Activated CD4-positive, alpha-beta T cell treated with anti-CD3 and anti-CD28 coated beads, Interleukin-2, amount 10 ng/mL, durations not matched to agents 24 days and 14 days (primary cell): ENCODE measurements at regions not wholly inside any gene's neighbourhood (a gene's known extent, or its start where the extent isn't known, plus 50 kb on each side); places are given as distances from the start of the nearest gene placed in this dataset.

Experiments
- DNase-seq: peaks from one replicate; pipeline ENCODE4 v3.0.0; 2022
- H3K27ac Mint-ChIP-seq: one replicate; pipeline ENCODE4 v1.8.0; 2022; ENCODE audit warnings: mild to moderate bottlenecking, mixed read lengths
- H3K27me3 Mint-ChIP-seq: one replicate; pipeline ENCODE4 v1.8.0; 2022; ENCODE audit warnings: mixed read lengths
- H3K36me3 Mint-ChIP-seq: one replicate; pipeline ENCODE4 v1.8.0; 2022; ENCODE audit warnings: low read depth, mild to moderate bottlenecking, mixed read lengths
- H3K4me1 Mint-ChIP-seq: one replicate; pipeline ENCODE4 v1.8.0; 2021; ENCODE audit warnings: mixed read lengths
- H3K4me3 Mint-ChIP-seq: one replicate; pipeline ENCODE4 v1.8.0; 2022; ENCODE audit warnings: mild to moderate bottlenecking, moderate library complexity, mixed read lengths
- H3K9me3 Mint-ChIP-seq: one replicate; pipeline ENCODE4 v1.8.0; 2021; ENCODE audit warnings: mixed read lengths
- intact Hi-C: fragments of 100-400 bp; cut with micrococcal nuclease; formaldehyde crosslinking; loops from one replicate; pipeline ENCODE4 v1.15.1; 2023

GRCh38 chr6:62721408-62721807 lies 435.4 kb upstream of the KHDRBS2 start:
- intact Hi-C loops: no loop called here
- no peaks in the 10 kb centered on the region for H3K36me3 Mint-ChIP-seq

GRCh38 chr6:62716719-62717118 lies 430.7 kb upstream of the KHDRBS2 start:
- no peak for DNase-seq
- Mint-ChIP-seq H3K27me3 (no peaks in the 10 kb centered on the region), H3K9me3 (no peaks in the 10 kb centered on the region), H3K4me3 (no peak overlapping the region), H3K4me1 (no peaks in the 10 kb centered on the region), H3K27ac (no peak overlapping the region), H3K36me3 (no peaks in the 10 kb centered on the region)
- intact Hi-C loops: no loop called here

More at GRCh38 chr6:62721408-62721807, 435.4 kb upstream of the KHDRBS2 start:
- H3K27me3 Mint-ChIP-seq: no peaks in the 10 kb centered on the region
- no peaks in the 10 kb centered on the region for H3K4me1 Mint-ChIP-seq
- H3K9me3 Mint-ChIP-seq: peaks cover 5% of the 10 kb centered on the region
- H3K4me3 Mint-ChIP-seq: no peak overlapping the region
- H3K27ac Mint-ChIP-seq: no peak overlapping the region
- DNase-seq: no peak

GRCh38 chr6:62714112-62714511 lies 428.1 kb upstream of the KHDRBS2 start:
- Mint-ChIP-seq H3K27ac (no peak overlapping the region), H3K27me3 (no peaks in the 10 kb centered on the region)

GRCh38 chr6:62711750-62712149 lies 425.7 kb upstream of the KHDRBS2 start:
- Mint-ChIP-seq H3K4me1 (no peaks in the 10 kb centered on the region), H3K4me3 (no peak overlapping the region), H3K27ac (no peak overlapping the region), H3K27me3 (no peaks in the 10 kb centered on the region), H3K36me3 (no peaks in the 10 kb centered on the region), H3K9me3 (peaks cover 8% of the 10 kb centered on the region)
- intact Hi-C loops: no loop called here
- DNase-seq: no peak

More at GRCh38 chr6:62714112-62714511, 428.1 kb upstream of the KHDRBS2 start:
- H3K4me1 Mint-ChIP-seq: no peaks in the 10 kb centered on the region
- H3K4me3 Mint-ChIP-seq: no peak overlapping the region
- DNase-seq: no peak
- H3K9me3 Mint-ChIP-seq: peaks cover 3% of the 10 kb centered on the region
- intact Hi-C loops: no loop called here
- H3K36me3 Mint-ChIP-seq: no peaks in the 10 kb centered on the region

- Mint-ChIP-seq H3K27ac (no peak overlapping the region), H3K9me3 (peaks cover 8% of the 10 kb centered on the region)
- intact Hi-C loops: no loop called here
Measured at GRCh38 chr6:62707914-62708313, 421.9 kb upstream of the KHDRBS2 start.

GRCh38 chr6:62707156-62707555 lies 421.1 kb upstream of the KHDRBS2 start:
- Mint-ChIP-seq H3K4me1 (no peaks in the 10 kb centered on the region), H3K27ac (no peak overlapping the region), H3K36me3 (no peaks in the 10 kb centered on the region), H3K4me3 (no peak overlapping the region), H3K27me3 (no peaks in the 10 kb centered on the region), H3K9me3 (peaks cover 8% of the 10 kb centered on the region)
- no peak for DNase-seq
- intact Hi-C loops: no loop called here

More at GRCh38 chr6:62707914-62708313, 421.9 kb upstream of the KHDRBS2 start:
- DNase-seq: no peak
- H3K4me1 Mint-ChIP-seq: no peaks in the 10 kb centered on the region
- H3K4me3 Mint-ChIP-seq: no peak overlapping the region
- H3K36me3 Mint-ChIP-seq: no peaks in the 10 kb centered on the region
- H3K27me3 Mint-ChIP-seq: no peaks in the 10 kb centered on the region

GRCh38 chr6:62683063-62683462 lies 397.0 kb upstream of the KHDRBS2 start:
- intact Hi-C loops: no loop called here
- Mint-ChIP-seq H3K9me3 (peaks cover 3% of the 10 kb centered on the region), H3K4me3 (no peak overlapping the region), H3K27ac (no peak overlapping the region), H3K36me3 (no peaks in the 10 kb centered on the region), H3K4me1 (no peaks in the 10 kb centered on the region), H3K27me3 (no peaks in the 10 kb centered on the region)
- no peak for DNase-seq

GRCh38 chr6:62681108-62681507 lies 395.1 kb upstream of the KHDRBS2 start:
- Mint-ChIP-seq H3K27ac (no peak overlapping the region), H3K36me3 (no peaks in the 10 kb centered on the region), H3K9me3 (peaks cover 8% of the 10 kb centered on the region), H3K4me1 (no peaks in the 10 kb centered on the region), H3K4me3 (no peak overlapping the region), H3K27me3 (no peaks in the 10 kb centered on the region)
- intact Hi-C loops: no loop called here
- DNase-seq: no peak

GRCh38 chr6:62672989-62673388 lies 387.0 kb upstream of the KHDRBS2 start:
- DNase-seq: no peak
- H3K36me3 Mint-ChIP-seq: no peaks in the 10 kb centered on the region
- no peak overlapping the region for H3K27ac Mint-ChIP-seq
- H3K27me3 Mint-ChIP-seq: no peaks in the 10 kb centered on the region
- H3K9me3 Mint-ChIP-seq: peaks cover 5% of the 10 kb centered on the region
- intact Hi-C loops: no loop called here
- H3K4me3 Mint-ChIP-seq: no peak overlapping the region
- H3K4me1 Mint-ChIP-seq: no peaks in the 10 kb centered on the region

- H3K27me3 Mint-ChIP-seq: no peaks in the 10 kb centered on the region
Measured at GRCh38 chr6:62670490-62671223, 384.6 kb upstream of the KHDRBS2 start.

GRCh38 chr6:62669831-62670230 lies 383.8 kb upstream of the KHDRBS2 start:
- Mint-ChIP-seq H3K36me3 (no peaks in the 10 kb centered on the region), H3K27ac (no peak overlapping the region), H3K27me3 (no peaks in the 10 kb centered on the region), H3K4me3 (no peak overlapping the region), H3K9me3 (peaks cover 3% of the 10 kb centered on the region), H3K4me1 (no peaks in the 10 kb centered on the region)
- intact Hi-C loops: no loop called here
- DNase-seq: no peak

More at GRCh38 chr6:62670490-62671223, 384.6 kb upstream of the KHDRBS2 start:
- Mint-ChIP-seq H3K27ac (no peak overlapping the region), H3K9me3 (peaks cover 3% of the 10 kb centered on the region), H3K4me3 (no peak overlapping the region), H3K36me3 (no peaks in the 10 kb centered on the region), H3K4me1 (no peaks in the 10 kb centered on the region)
- intact Hi-C loops: no loop called here
- no peak for DNase-seq

GRCh38 chr6:62652692-62653328 lies 366.8 kb upstream of the KHDRBS2 start:
- DNase-seq: no peak
- H3K4me3 Mint-ChIP-seq: no peak overlapping the region
- intact Hi-C loops: no loop called here
- no peaks in the 10 kb centered on the region for H3K4me1 Mint-ChIP-seq
- no peaks in the 10 kb centered on the region for H3K27me3 Mint-ChIP-seq
- no peak overlapping the region for H3K27ac Mint-ChIP-seq
- H3K36me3 Mint-ChIP-seq: no peaks in the 10 kb centered on the region
- H3K9me3 Mint-ChIP-seq: peaks cover 31% of the 10 kb centered on the region

- no peak for DNase-seq
- H3K4me3 Mint-ChIP-seq: no peak overlapping the region
- intact Hi-C loops: no loop called here
- H3K27me3 Mint-ChIP-seq: no peaks in the 10 kb centered on the region
- no peak overlapping the region for H3K27ac Mint-ChIP-seq
- H3K36me3 Mint-ChIP-seq: no peaks in the 10 kb centered on the region
- H3K9me3 Mint-ChIP-seq: peaks cover 27% of the 10 kb centered on the region
- no peaks in the 10 kb centered on the region for H3K4me1 Mint-ChIP-seq
Measured at GRCh38 chr6:62645274-62645673, 359.2 kb upstream of the KHDRBS2 start.

- Mint-ChIP-seq H3K27me3 (no peaks in the 10 kb centered on the region), H3K36me3 (no peaks in the 10 kb centered on the region), H3K9me3 (peaks cover 7% of the 10 kb centered on the region), H3K4me1 (no peaks in the 10 kb centered on the region), H3K27ac (no peak overlapping the region), H3K4me3 (no peak overlapping the region)
- no peak for DNase-seq
- intact Hi-C loops: no loop called here
Measured at GRCh38 chr6:62640749-62641148, 354.7 kb upstream of the KHDRBS2 start.
